PFSK-1 (cell line): ENCODE measurements at regions not wholly inside any gene's neighbourhood (a gene's known extent, or its start where the extent isn't known, plus 50 kb on each side); places are given as distances from the start of the nearest gene placed in this dataset.

Experiments
- POLR2AphosphoS5 ChIP-seq: IDR thresholded peaks from 2 replicates; pipeline ENCODE4 v1.6.1; 2012; ENCODE audit warnings: low read depth, mild to moderate bottlenecking, control low read depth, low read length, moderate library complexity
- REST ChIP-seq, 2 experiments: IDR thresholded peaks; 2 replicates each; pipeline versions ENCODE4 v1.6.1 to v1.8.0; 2011 to 2012; ENCODE audit warnings: low read depth in 2 of 2, low read length in 2 of 2, control low read depth in 1 of 2, inconsistent platforms in 1 of 2, mild to moderate bottlenecking in 1 of 2, moderate library complexity in 1 of 2; ENCODE audit not compliant: insufficient read depth in 1 of 2
- TAF1 ChIP-seq: IDR thresholded peaks from 2 replicates; pipeline ENCODE4 v1.6.1; 2012; ENCODE audit warnings: low read length, control low read depth, borderline replicate concordance; ENCODE audit not compliant: insufficient read depth

- TF ChIP-seq POLR2AphosphoS5 = no peak
- no peak for TF ChIP-seq REST (IDR thresholded peaks at IDR 0.05; ENCODE audit: insufficient read depth in 1 of 2, low read depth in 2 of 2, low read length in 2 of 2)
- no peak for TF ChIP-seq TAF1
Measured at GRCh38 chr10:4599471-4599870, 226.5 kb upstream of the AKR1E2 start.
